Panc1 (cell line): ENCODE measurements at regions not wholly inside any gene's neighbourhood (a gene's known extent, or its start where the extent isn't known, plus 50 kb on each side); places are given as distances from the start of the nearest gene placed in this dataset.

Experiments
- ATAC-seq: fragments of 200-7000 bp; cut with Tn5 transposase; 2 replicates; pipeline ENCODE4 v1.9.1; 2020; ENCODE audit warnings: mild to moderate bottlenecking, moderate library complexity
- BruUV-seq: library from RNA; stranded (reverse); fragments of 400-500 nt; replicated peaks from 2 replicates; lab custom pipeline; 2021; lab: Mats Ljungman, UMichigan
- CTCF ChIA-PET: fragments of 300-600 bp; sonication (Branson Sonifier 250); formaldehyde crosslinking; loops from one replicate; lab custom pipeline; 2022; ENCODE audit warnings: antibody characterized with exemption; lab: Charles Lee
- POLR2A ChIA-PET: fragments of 300-600 bp; sonication (Branson Sonifier 250); formaldehyde crosslinking; loops from one replicate; lab custom pipeline; 2022; ENCODE audit warnings: antibody characterized with exemption; lab: Charles Lee
- DNase-seq: peaks from one replicate; pipeline ENCODE4 v3.0.0-alpha.2; 2010; ENCODE audit warnings: low read depth, low spot score
- H3K27ac ChIP-seq: 2 replicates; pipeline ENCODE4 v1.5.1; 2011; ENCODE audit warnings: mild to moderate bottlenecking, low read length, inconsistent platforms
- H3K27me3 ChIP-seq: fragments of 200-500 bp; sonication (Bioruptor generic); 2 replicates; pipeline ENCODE4 v1.6.0; 2014; ENCODE audit warnings: low read length, inconsistent platforms; ENCODE audit not compliant: control insufficient read depth, insufficient read depth
- H3K36me3 ChIP-seq: fragments of 200-500 bp; sonication (Bioruptor generic); 2 replicates; pipeline ENCODE4 v1.5.1; 2014; ENCODE audit warnings: inconsistent platforms, mild to moderate bottlenecking, low read length, moderate library complexity; ENCODE audit not compliant: control insufficient read depth, insufficient read depth
- H3K4me1 ChIP-seq: 2 replicates; pipeline ENCODE4 v1.5.1; 2011; ENCODE audit warnings: inconsistent platforms, mild to moderate bottlenecking, low read length, moderate library complexity; ENCODE audit not compliant: control insufficient read depth, insufficient read depth
- H3K4me3 ChIP-seq, 2 experiments: 2 replicates each; pipeline ENCODE4 v1.5.1; 2011 to 2012; ENCODE audit warnings: low read depth in 2 of 2, low read length in 2 of 2, mild to moderate bottlenecking in 2 of 2, inconsistent platforms in 1 of 2, moderate library complexity in 1 of 2
- H3K9me3 ChIP-seq: fragments of 200-500 bp; sonication (Bioruptor generic); 2 replicates; pipeline ENCODE4 v1.5.1; 2014; ENCODE audit warnings: low read depth, mild to moderate bottlenecking, inconsistent platforms, low read length, moderate library complexity; ENCODE audit not compliant: control insufficient read depth, insufficient read depth
- POLR2AphosphoS5 ChIP-seq: IDR thresholded peaks from 2 replicates; pipeline ENCODE4 v1.6.1; 2012; ENCODE audit warnings: mild to moderate bottlenecking, low read depth, low read length, moderate library complexity
- SIN3A ChIP-seq: IDR thresholded peaks from 2 replicates; pipeline ENCODE4 v1.6.1; 2012; ENCODE audit warnings: low read depth, mild to moderate bottlenecking, low read length, moderate library complexity, borderline replicate concordance; ENCODE audit not compliant: insufficient read depth
- TCF7L2 ChIP-seq: IDR thresholded peaks from 2 replicates; pipeline ENCODE4 v1.6.1; 2011; ENCODE audit warnings: mild to moderate bottlenecking, low read depth, low read length, inconsistent platforms
- in situ Hi-C: cut with HindIII; loops from 2 replicates; pipeline ENCODE4 v1.10.0; 2016; ENCODE audit warnings: low sequenced_read_pairs, low pct_unique_long_range_greater_than_20kb
- intact Hi-C: fragments of 100-400 bp; cut with micrococcal nuclease; formaldehyde crosslinking; loops from one replicate; pipeline ENCODE4 v1.10.0; 2022; ENCODE audit not compliant: unreplicated experiment
- TF ChIP-seq, protein P1 (sequence below), 2 experiments: IDR thresholded peaks; 2 replicates each; pipeline ENCODE4 v1.6.1; 2011 to 2012; ENCODE audit warnings: low read depth in 2 of 2, control low read depth in 1 of 2, low read length in 1 of 2, mild to moderate bottlenecking in 1 of 2, moderate library complexity in 1 of 2; ENCODE audit not compliant: insufficient read depth in 1 of 2
- TF ChIP-seq, protein P2 (sequence below): fragments of 450-650 bp; IDR thresholded peaks from 2 replicates; pipeline ENCODE4 v1.5.1; 2017; ENCODE audit warnings: mild to moderate bottlenecking

DNA sequence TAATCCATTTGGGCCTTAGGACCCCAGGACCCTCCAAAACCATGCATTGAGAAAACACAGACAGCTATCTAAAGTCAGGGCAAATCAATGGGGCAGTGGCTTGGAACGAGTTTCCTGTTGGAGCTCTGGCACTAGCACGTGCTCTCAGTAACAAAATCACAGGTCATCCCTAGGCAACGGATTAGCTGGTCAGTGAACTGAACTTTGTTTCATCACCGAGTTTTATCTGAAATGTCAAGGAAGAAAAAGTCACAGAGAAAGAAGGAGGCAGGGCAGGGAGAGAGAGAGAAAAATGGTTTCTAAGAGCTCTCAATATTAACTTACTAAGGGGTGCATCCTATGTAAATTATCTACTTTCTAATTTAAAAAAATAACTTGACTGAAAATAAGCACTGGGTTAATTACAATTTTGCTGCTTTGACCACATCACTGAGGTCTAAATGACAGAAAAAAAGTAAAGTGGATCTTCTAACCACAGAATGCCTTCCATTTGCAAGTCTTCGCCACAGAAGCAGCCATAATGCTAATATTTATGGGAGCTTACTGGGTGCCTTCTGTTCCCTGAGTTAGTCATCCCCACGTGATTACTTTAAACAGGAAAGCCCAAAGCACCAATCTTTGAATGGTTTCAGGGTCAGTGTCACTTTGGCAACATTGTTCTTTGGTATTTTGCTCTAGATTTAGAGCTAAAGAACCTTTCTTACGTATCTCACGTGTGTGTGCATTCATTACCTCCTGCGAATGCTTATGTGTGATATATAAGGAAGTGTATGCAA lies 503.9 kb downstream of the RASEF start:
- ATAC-seq (no peak), DNase-seq (no peak)
- no TSS peak for BruUV-seq
- TF ChIP-seq, protein P1, sequence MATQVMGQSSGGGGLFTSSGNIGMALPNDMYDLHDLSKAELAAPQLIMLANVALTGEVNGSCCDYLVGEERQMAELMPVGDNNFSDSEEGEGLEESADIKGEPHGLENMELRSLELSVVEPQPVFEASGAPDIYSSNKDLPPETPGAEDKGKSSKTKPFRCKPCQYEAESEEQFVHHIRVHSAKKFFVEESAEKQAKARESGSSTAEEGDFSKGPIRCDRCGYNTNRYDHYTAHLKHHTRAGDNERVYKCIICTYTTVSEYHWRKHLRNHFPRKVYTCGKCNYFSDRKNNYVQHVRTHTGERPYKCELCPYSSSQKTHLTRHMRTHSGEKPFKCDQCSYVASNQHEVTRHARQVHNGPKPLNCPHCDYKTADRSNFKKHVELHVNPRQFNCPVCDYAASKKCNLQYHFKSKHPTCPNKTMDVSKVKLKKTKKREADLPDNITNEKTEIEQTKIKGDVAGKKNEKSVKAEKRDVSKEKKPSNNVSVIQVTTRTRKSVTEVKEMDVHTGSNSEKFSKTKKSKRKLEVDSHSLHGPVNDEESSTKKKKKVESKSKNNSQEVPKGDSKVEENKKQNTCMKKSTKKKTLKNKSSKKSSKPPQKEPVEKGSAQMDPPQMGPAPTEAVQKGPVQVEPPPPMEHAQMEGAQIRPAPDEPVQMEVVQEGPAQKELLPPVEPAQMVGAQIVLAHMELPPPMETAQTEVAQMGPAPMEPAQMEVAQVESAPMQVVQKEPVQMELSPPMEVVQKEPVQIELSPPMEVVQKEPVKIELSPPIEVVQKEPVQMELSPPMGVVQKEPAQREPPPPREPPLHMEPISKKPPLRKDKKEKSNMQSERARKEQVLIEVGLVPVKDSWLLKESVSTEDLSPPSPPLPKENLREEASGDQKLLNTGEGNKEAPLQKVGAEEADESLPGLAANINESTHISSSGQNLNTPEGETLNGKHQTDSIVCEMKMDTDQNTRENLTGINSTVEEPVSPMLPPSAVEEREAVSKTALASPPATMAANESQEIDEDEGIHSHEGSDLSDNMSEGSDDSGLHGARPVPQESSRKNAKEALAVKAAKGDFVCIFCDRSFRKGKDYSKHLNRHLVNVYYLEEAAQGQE (IDR thresholded peaks at IDR 0.05; ENCODE audit: insufficient read depth in 1 of 2, low read depth in 2 of 2, low read length in 1 of 2) = no peak
- no peak for TF ChIP-seq POLR2AphosphoS5
- TF ChIP-seq SIN3A = no peak
- TF ChIP-seq TCF7L2 = no peak
- TF ChIP-seq, protein P2, sequence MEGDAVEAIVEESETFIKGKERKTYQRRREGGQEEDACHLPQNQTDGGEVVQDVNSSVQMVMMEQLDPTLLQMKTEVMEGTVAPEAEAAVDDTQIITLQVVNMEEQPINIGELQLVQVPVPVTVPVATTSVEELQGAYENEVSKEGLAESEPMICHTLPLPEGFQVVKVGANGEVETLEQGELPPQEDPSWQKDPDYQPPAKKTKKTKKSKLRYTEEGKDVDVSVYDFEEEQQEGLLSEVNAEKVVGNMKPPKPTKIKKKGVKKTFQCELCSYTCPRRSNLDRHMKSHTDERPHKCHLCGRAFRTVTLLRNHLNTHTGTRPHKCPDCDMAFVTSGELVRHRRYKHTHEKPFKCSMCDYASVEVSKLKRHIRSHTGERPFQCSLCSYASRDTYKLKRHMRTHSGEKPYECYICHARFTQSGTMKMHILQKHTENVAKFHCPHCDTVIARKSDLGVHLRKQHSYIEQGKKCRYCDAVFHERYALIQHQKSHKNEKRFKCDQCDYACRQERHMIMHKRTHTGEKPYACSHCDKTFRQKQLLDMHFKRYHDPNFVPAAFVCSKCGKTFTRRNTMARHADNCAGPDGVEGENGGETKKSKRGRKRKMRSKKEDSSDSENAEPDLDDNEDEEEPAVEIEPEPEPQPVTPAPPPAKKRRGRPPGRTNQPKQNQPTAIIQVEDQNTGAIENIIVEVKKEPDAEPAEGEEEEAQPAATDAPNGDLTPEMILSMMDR = no peak
- in situ Hi-C loops = no loop called here
- intact Hi-C loops = no loop called here
- Histone ChIP-seq H3K9me3 (no peaks in the 10 kb centered on the region), H3K4me1 (no peaks in the 10 kb centered on the region), H3K27me3 (no peaks in the 10 kb centered on the region), H3K4me3 (no peak overlapping the region), H3K36me3 (no peaks in the 10 kb centered on the region), H3K27ac (no peak overlapping the region)
- POLR2A ChIA-PET = no interaction called here
- CTCF ChIA-PET = no interaction called here

DNA sequence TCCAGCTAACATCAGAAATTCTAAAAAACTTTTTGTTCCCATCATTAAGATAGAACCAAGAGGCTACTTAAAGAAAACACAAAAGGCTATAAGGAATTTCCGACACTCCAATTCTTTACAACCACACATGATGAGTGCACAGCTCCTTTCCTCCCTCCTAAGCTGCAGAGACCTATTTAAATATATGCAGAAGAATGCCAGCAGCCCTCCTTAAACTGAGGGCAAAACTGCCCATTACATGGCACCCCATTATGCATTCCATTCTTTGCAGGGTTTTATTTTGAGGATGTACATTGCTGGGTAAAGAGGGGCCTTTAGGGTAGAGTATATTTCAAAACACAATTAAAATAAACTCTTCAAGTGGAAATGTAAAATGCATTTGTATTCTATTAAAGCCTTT lies 502.9 kb downstream of the RASEF start:
- DNase-seq (no peak), ATAC-seq (no peak)
- intact Hi-C loops = no loop called here
- H3K4me3 ChIP-seq = no peak overlapping the region
- no peaks in the 10 kb centered on the region for H3K4me1 ChIP-seq
- POLR2A ChIA-PET = no interaction called here
- BruUV-seq = no TSS peak
- no peaks in the 10 kb centered on the region for H3K9me3 ChIP-seq
- CTCF ChIA-PET = no interaction called here
- in situ Hi-C loops = no loop called here
- no peaks in the 10 kb centered on the region for H3K27me3 ChIP-seq
- no peak for TF ChIP-seq TCF7L2
- TF ChIP-seq, protein P1 (IDR thresholded peaks at IDR 0.05; ENCODE audit: insufficient read depth in 1 of 2, low read depth in 2 of 2, low read length in 1 of 2) = no peak
- no peak for TF ChIP-seq POLR2AphosphoS5
- TF ChIP-seq SIN3A = no peak
- TF ChIP-seq, protein P2 = no peak
- no peaks in the 10 kb centered on the region for H3K36me3 ChIP-seq
- H3K27ac ChIP-seq = no peak overlapping the region
